BE2C (cell line): ENCODE measurements at regions not wholly inside any gene's neighbourhood (a gene's known extent, or its start where the extent isn't known, plus 50 kb on each side); places are given as distances from the start of the nearest gene placed in this dataset.

Experiments
- DNase-seq: peaks from one replicate; pipeline ENCODE4 v3.0.0-alpha.2; 2020
- H3K27me3 ChIP-seq: fragments of 250-450 bp; sonication (Bioruptor Pico); 2 replicates; pipeline ENCODE4 v1.5.1; 2020; ENCODE audit warnings: mild to moderate bottlenecking
- H3K36me3 ChIP-seq: fragments of 250-450 bp; sonication (Bioruptor Pico); 2 replicates; pipeline ENCODE4 v1.5.1; 2020; ENCODE audit warnings: mild to moderate bottlenecking
- H3K4me1 ChIP-seq: fragments of 250-450 bp; sonication (Bioruptor Pico); 2 replicates; pipeline ENCODE4 v1.5.1; 2020
- H3K4me3 ChIP-seq: 2 replicates; pipeline ENCODE4 v1.5.1; 2011; ENCODE audit warnings: low read depth, low read length
- H3K9me3 ChIP-seq: fragments of 250-450 bp; sonication (Bioruptor Pico); 2 replicates; pipeline ENCODE4 v1.5.1; 2020
- CTCF ChIP-seq: IDR thresholded peaks from 2 replicates; pipeline ENCODE4 v1.5.1; 2012; ENCODE audit warnings: mild to moderate bottlenecking, low read depth, low read length

- no peaks in the 10 kb centered on the region for H3K36me3 ChIP-seq
- no peak overlapping the region for H3K4me3 ChIP-seq
- no peaks in the 10 kb centered on the region for H3K9me3 ChIP-seq
- no peak for TF ChIP-seq CTCF
- H3K4me1 ChIP-seq, result no peaks in the 10 kb centered on the region
- no peaks in the 10 kb centered on the region for H3K27me3 ChIP-seq
- DNase-seq, result no peak
These were observed 86.7 kb upstream of the TPP2 start for GRCh38 chr13:102510072-102510471.

- Histone ChIP-seq H3K9me3 (no peaks in the 10 kb centered on the region), H3K27me3 (no peaks in the 10 kb centered on the region), H3K36me3 (no peaks in the 10 kb centered on the region), H3K4me3 (no peak overlapping the region), H3K4me1 (peaks cover 8% of the 10 kb centered on the region)
- TF ChIP-seq CTCF, result no peak
- DNase-seq, result no peak
These were observed 88.4 kb upstream of the TPP2 start for GRCh38 chr13:102508411-102508810.

- no peaks in the 10 kb centered on the region for H3K9me3 ChIP-seq
- no peak for DNase-seq
- no peak overlapping the region for H3K4me3 ChIP-seq
- H3K36me3 ChIP-seq, result no peaks in the 10 kb centered on the region
- no peaks in the 10 kb centered on the region for H3K27me3 ChIP-seq
- TF ChIP-seq CTCF, result no peak
- H3K4me1 ChIP-seq, result peaks cover 14% of the 10 kb centered on the region
These were observed 92.8 kb upstream of the TPP2 start for GRCh38 chr13:102504002-102504401.

GRCh38 chr13:102495663-102496062 lies 93.8 kb upstream of the FGF14 start:
- Histone ChIP-seq H3K9me3 (no peaks in the 10 kb centered on the region), H3K27me3 (no peaks in the 10 kb centered on the region), H3K36me3 (no peaks in the 10 kb centered on the region), H3K4me1 (peaks cover 1% of the 10 kb centered on the region; the same call in 1 of the 2 replicates), H3K4me3 (no peak overlapping the region)
- no peak for TF ChIP-seq CTCF
- no peak for DNase-seq

GRCh38 chr13:102487330-102487729 lies 85.5 kb upstream of the FGF14 start:
- TF ChIP-seq CTCF, result no peak
- H3K36me3 ChIP-seq, result no peaks in the 10 kb centered on the region
- DNase-seq, result peak; percentile 53

GRCh38 chr13:102484329-102484728 lies 82.5 kb upstream of the FGF14 start:
- peak; percentile 55 for TF ChIP-seq CTCF
- Histone ChIP-seq H3K9me3 (no peaks in the 10 kb centered on the region), H3K36me3 (no peaks in the 10 kb centered on the region), H3K27me3 (no peaks in the 10 kb centered on the region), H3K4me3 (no peak overlapping the region), H3K4me1 (peaks cover 8% of the 10 kb centered on the region)
- peak; percentile 30 for DNase-seq

More at GRCh38 chr13:102487330-102487729, 85.5 kb upstream of the FGF14 start:
- Histone ChIP-seq H3K4me3 (no peak overlapping the region), H3K9me3 (no peaks in the 10 kb centered on the region), H3K27me3 (no peaks in the 10 kb centered on the region), H3K4me1 (peaks cover 8% of the 10 kb centered on the region)
